Astrocyte (in vitro differentiated cells and primary cell): ENCODE measurements at regions not wholly inside any gene's neighbourhood (a gene's known extent, or its start where the extent isn't known, plus 50 kb on each side); places are given as distances from the start of the nearest gene placed in this dataset.

ENCODE experiments used
- DNase-seq: peaks from one replicate; pipeline ENCODE4 v3.0.0-alpha.2; 2010; ENCODE audit warnings: low read depth
- FAIRE-seq: peaks from 2 replicates; lab custom pipeline; 2011; peaks lifted over from hg19 to GRCh38; lab: Jason Lieb, UNC
- H2AFZ ChIP-seq: 2 replicates; pipeline ENCODE4 v1.6.0; 2012; ENCODE audit warnings: low read depth, low read length, inconsistent platforms
- H3K27ac ChIP-seq: 2 replicates; pipeline ENCODE4 v1.5.1; 2011; ENCODE audit warnings: low read depth, low read length, inconsistent platforms
- H3K27me3 ChIP-seq: 2 replicates; pipeline ENCODE4 v1.6.0; 2011; ENCODE audit warnings: low read length, inconsistent platforms; ENCODE audit not compliant: insufficient read depth
- H3K36me3 ChIP-seq: 2 replicates; pipeline ENCODE4 v1.5.1; 2011; ENCODE audit warnings: low read length, inconsistent platforms; ENCODE audit not compliant: insufficient read depth
- H3K4me1 ChIP-seq: 2 replicates; pipeline ENCODE4 v1.5.1; 2011; ENCODE audit warnings: low read length, inconsistent platforms; ENCODE audit not compliant: insufficient read depth
- H3K4me2 ChIP-seq: 2 replicates; pipeline ENCODE4 v1.6.0; 2012; ENCODE audit warnings: low read length, inconsistent platforms
- H3K4me3 ChIP-seq: 2 replicates; pipeline ENCODE4 v1.5.1; 2011; ENCODE audit warnings: low read depth, mild to moderate bottlenecking, low read length, inconsistent platforms; ENCODE audit not compliant: insufficient read depth
- H3K79me2 ChIP-seq: 2 replicates; pipeline ENCODE4 v1.6.0; 2012; ENCODE audit warnings: mild to moderate bottlenecking, low read length, inconsistent platforms; ENCODE audit not compliant: insufficient read depth
- H3K9ac ChIP-seq: 2 replicates; pipeline ENCODE4 v1.6.0; 2012; ENCODE audit warnings: mild to moderate bottlenecking, low read length, inconsistent platforms
- H3K9me3 ChIP-seq: 2 replicates; pipeline ENCODE4 v1.5.1; 2012; ENCODE audit warnings: low read depth, mild to moderate bottlenecking, low read length, inconsistent platforms; ENCODE audit not compliant: insufficient read depth
- H4K20me1 ChIP-seq: 2 replicates; pipeline ENCODE4 v1.6.0; 2012; ENCODE audit warnings: low read length, inconsistent platforms; ENCODE audit not compliant: insufficient read depth
- H3K27ac Mint-ChIP-seq: one replicate; pipeline ENCODE4 v1.8.0; 2021; ENCODE audit warnings: mild to moderate bottlenecking, mixed read lengths; ENCODE audit not compliant: unreplicated experiment
- H3K27me3 Mint-ChIP-seq: one replicate; pipeline ENCODE4 v1.8.0; 2021; ENCODE audit warnings: low read depth, mixed read lengths; ENCODE audit not compliant: unreplicated experiment
- H3K36me3 Mint-ChIP-seq: one replicate; pipeline ENCODE4 v1.8.0; 2021; ENCODE audit warnings: low read depth, mixed read lengths; ENCODE audit not compliant: unreplicated experiment
- H3K4me1 Mint-ChIP-seq: one replicate; pipeline ENCODE4 v1.8.0; 2021; ENCODE audit warnings: low read depth, mixed read lengths; ENCODE audit not compliant: unreplicated experiment
- H3K4me3 Mint-ChIP-seq: one replicate; pipeline ENCODE4 v1.8.0; 2021; ENCODE audit warnings: mild to moderate bottlenecking, moderate library complexity, mixed read lengths; ENCODE audit not compliant: unreplicated experiment
- H3K9me3 Mint-ChIP-seq: one replicate; pipeline ENCODE4 v1.8.0; 2021; ENCODE audit warnings: mild to moderate bottlenecking, mixed read lengths; ENCODE audit not compliant: unreplicated experiment
- EZH2 ChIP-seq: IDR thresholded peaks from 2 replicates; pipeline ENCODE4 v1.6.1; 2012; ENCODE audit warnings: mild to moderate bottlenecking, low read length, inconsistent platforms; ENCODE audit not compliant: insufficient read depth
- TF ChIP-seq, protein P1 (sequence below): IDR thresholded peaks from 2 replicates; pipeline ENCODE4 v1.5.1; 2011; ENCODE audit warnings: low read depth, mild to moderate bottlenecking, inconsistent platforms, low read length, moderate library complexity; ENCODE audit not compliant: insufficient read depth

DNA sequence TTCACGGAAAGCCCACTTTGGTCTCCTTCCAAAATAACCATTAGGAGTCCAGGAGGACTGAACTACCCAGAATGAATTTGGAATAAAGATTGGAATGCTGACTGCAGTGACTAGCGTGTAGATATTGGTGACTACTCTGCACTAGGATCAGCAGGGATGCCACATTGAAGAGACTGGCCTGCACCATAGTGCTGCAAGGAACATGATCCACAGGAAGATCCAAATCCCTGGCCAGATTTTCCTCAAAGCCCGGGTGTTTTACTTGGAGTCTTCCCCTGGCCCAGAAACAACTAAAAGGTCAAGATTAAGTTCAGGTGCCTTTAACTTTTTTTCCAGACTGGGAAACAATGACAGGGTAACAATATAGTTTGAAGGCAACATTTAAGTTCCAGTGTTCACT is 870.4 kb downstream of the CDH8 start:
- DNase-seq (no peak), FAIRE-seq (no peak)
- no peaks in the 10 kb centered on the region for H3K36me3 Mint-ChIP-seq
- Histone ChIP-seq H2AFZ (no peak overlapping the region), H3K27me3 (no peaks in the 10 kb centered on the region), H3K27ac (no peak overlapping the region), H3K36me3 (no peaks in the 10 kb centered on the region), H3K4me1 (no peaks in the 10 kb centered on the region), H3K9ac (no peak overlapping the region), H4K20me1 (no peaks in the 10 kb centered on the region), H3K9me3 (no peaks in the 10 kb centered on the region), H3K4me3 (no peak overlapping the region), H3K4me2 (no peak overlapping the region), H3K79me2 (no peaks in the 10 kb centered on the region)
- no peaks in the 10 kb centered on the region for H3K9me3 Mint-ChIP-seq
- H3K27me3 Mint-ChIP-seq = no peaks in the 10 kb centered on the region
- TF ChIP-seq, protein P1, sequence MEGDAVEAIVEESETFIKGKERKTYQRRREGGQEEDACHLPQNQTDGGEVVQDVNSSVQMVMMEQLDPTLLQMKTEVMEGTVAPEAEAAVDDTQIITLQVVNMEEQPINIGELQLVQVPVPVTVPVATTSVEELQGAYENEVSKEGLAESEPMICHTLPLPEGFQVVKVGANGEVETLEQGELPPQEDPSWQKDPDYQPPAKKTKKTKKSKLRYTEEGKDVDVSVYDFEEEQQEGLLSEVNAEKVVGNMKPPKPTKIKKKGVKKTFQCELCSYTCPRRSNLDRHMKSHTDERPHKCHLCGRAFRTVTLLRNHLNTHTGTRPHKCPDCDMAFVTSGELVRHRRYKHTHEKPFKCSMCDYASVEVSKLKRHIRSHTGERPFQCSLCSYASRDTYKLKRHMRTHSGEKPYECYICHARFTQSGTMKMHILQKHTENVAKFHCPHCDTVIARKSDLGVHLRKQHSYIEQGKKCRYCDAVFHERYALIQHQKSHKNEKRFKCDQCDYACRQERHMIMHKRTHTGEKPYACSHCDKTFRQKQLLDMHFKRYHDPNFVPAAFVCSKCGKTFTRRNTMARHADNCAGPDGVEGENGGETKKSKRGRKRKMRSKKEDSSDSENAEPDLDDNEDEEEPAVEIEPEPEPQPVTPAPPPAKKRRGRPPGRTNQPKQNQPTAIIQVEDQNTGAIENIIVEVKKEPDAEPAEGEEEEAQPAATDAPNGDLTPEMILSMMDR = no peak
- no peak for TF ChIP-seq EZH2
- no peaks in the 10 kb centered on the region for H3K4me1 Mint-ChIP-seq
- H3K4me3 Mint-ChIP-seq = no peak overlapping the region
- H3K27ac Mint-ChIP-seq = no peak overlapping the region

DNA sequence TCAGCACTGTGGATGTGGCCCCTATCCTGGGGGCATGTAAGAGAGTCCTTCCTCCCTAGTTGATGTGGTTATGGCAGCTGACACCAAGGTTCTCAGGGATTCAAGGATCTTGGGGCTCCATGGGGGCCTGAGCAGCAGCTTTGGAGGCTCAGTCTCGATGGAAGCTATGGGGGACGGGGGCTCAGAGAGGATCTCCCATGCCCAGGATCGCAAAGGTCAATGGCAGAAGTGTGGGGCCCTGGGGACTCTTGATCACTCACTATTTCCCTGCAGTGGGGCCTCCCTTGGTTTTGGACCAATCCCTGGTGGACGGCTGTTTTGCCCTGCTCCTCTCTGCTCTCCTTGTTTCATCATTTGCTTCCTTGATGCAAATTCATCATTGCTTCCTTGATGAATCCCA is 885.9 kb downstream of the CDH8 start:
- no peak overlapping the region for H3K4me2 ChIP-seq
- no peak for FAIRE-seq

DNA sequence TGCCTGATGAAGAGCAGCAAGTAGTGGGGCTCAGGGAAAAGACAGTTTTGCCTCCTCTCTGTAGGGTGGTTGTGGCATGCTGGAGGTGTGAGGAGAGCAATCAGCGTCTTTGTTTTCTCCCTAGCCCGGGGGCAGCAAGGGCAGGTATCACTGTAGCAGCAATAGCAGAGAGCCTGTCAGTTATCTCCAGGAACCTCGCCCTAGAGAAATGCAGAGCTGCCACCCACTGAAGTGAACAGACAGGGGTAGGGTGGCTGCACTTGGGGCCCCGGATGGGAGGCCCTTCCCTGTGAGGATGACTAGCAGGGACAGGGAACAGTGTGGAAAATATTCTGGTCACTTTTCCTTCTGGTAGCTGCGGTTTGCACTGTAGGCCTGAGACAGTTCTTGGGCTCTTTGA is 886.5 kb downstream of the CDH8 start:
- H3K27ac Mint-ChIP-seq = no peak overlapping the region
- Histone ChIP-seq H3K27me3 (no peaks in the 10 kb centered on the region), H3K4me3 (no peak overlapping the region), H4K20me1 (no peaks in the 10 kb centered on the region), H3K9me3 (no peaks in the 10 kb centered on the region), H3K79me2 (no peaks in the 10 kb centered on the region), H3K27ac (no peak overlapping the region), H3K4me2 (no peak overlapping the region), H3K4me1 (no peaks in the 10 kb centered on the region), H3K36me3 (no peaks in the 10 kb centered on the region), H3K9ac (no peak overlapping the region), H2AFZ (no peak overlapping the region)
- no peaks in the 10 kb centered on the region for H3K27me3 Mint-ChIP-seq
- H3K4me3 Mint-ChIP-seq = no peak overlapping the region
- DNase-seq (no peak), FAIRE-seq (no peak)
- H3K36me3 Mint-ChIP-seq = no peaks in the 10 kb centered on the region
- no peak for TF ChIP-seq EZH2
- TF ChIP-seq, protein P1 = no peak
- H3K4me1 Mint-ChIP-seq = no peaks in the 10 kb centered on the region
- no peaks in the 10 kb centered on the region for H3K9me3 Mint-ChIP-seq

More for the DNA sequence above, 885.9 kb downstream of the CDH8 start:
- DNase-seq = no peak
- Histone ChIP-seq H3K9ac (no peak overlapping the region), H2AFZ (no peak overlapping the region), H3K79me2 (no peaks in the 10 kb centered on the region), H3K4me3 (no peak overlapping the region), H3K9me3 (no peaks in the 10 kb centered on the region), H3K27me3 (no peaks in the 10 kb centered on the region), H4K20me1 (no peaks in the 10 kb centered on the region), H3K4me1 (no peaks in the 10 kb centered on the region), H3K36me3 (no peaks in the 10 kb centered on the region), H3K27ac (no peak overlapping the region)
- TF ChIP-seq EZH2 = no peak
- TF ChIP-seq, protein P1 = no peak
- peaks cover 2% of the 10 kb centered on the region for H3K9me3 Mint-ChIP-seq
- no peaks in the 10 kb centered on the region for H3K27me3 Mint-ChIP-seq
- no peaks in the 10 kb centered on the region for H3K4me1 Mint-ChIP-seq
- H3K4me3 Mint-ChIP-seq = no peak overlapping the region
- H3K36me3 Mint-ChIP-seq = peaks cover 1% of the 10 kb centered on the region
- no peak overlapping the region for H3K27ac Mint-ChIP-seq
